H1 (cell line): ENCODE measurements at regions not wholly inside any gene's neighbourhood (a gene's known extent, or its start where the extent isn't known, plus 50 kb on each side); places are given as distances from the start of the nearest gene placed in this dataset.

Source experiments
- BACH1 ChIP-seq: IDR thresholded peaks from 2 replicates; pipeline ENCODE4 v1.6.1; 2012; ENCODE audit warnings: low read length, improper control_type of control experiment
- GTF2F1 ChIP-seq: IDR thresholded peaks from 2 replicates; pipeline ENCODE4 v1.6.1; 2012; ENCODE audit warnings: low read depth, low read length, improper control_type of control experiment, borderline replicate concordance
- JUN ChIP-seq: IDR thresholded peaks from 2 replicates; pipeline ENCODE4 v1.6.1; 2011; ENCODE audit warnings: low read depth, mild to moderate bottlenecking, improper control_type of control experiment, low read length
- RNF2 ChIP-seq: fragments of 200-900, 300-1000 bp; sonication (generic); IDR thresholded peaks from 2 replicates; pipeline ENCODE4 v1.7.1; 2016; ENCODE audit warnings: borderline replicate concordance, low read depth, mild to moderate bottlenecking, antibody characterized with exemption, low read length; ENCODE audit not compliant: poor library complexity, severe bottlenecking; ENCODE audit errors: missing control alignments
- RXRA ChIP-seq: IDR thresholded peaks from 2 replicates; pipeline ENCODE4 v1.6.1; 2011; ENCODE audit warnings: low read depth, mild to moderate bottlenecking, low read length, moderate library complexity; ENCODE audit not compliant: insufficient read depth
- SIRT6 ChIP-seq: IDR thresholded peaks from one replicate; pipeline ENCODE4 v1.7.1; 2012; ENCODE audit warnings: low read length, inconsistent platforms
- SUZ12 ChIP-seq: fragments of 200-600 bp; sonication (generic); IDR thresholded peaks from 2 replicates; pipeline ENCODE4 v1.6.1; 2012; ENCODE audit warnings: mild to moderate bottlenecking, inconsistent platforms, low read length, moderate library complexity, mixed read lengths

DNA sequence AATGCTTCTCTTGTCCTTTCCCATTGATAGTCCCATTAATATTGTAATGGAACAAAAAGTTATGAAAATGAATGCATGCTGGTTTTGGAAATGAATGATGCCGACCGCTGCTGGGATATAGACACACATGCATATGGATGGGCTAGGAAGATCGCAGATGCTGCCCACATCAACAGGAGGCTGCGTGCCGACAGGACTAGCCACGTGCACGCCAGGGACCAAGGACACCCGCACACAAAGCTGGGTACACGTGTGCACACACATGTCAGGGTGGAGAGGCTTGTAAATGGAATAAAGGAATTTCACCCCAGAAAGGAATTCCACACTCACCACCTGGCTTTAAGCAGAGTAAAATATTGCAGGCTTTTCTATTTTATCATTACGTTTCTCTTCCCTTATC is 153.8 kb upstream of the VASH1 start (continued):
- TF ChIP-seq BACH1 (no peak), RNF2 (no peak), SIRT6 (no peak), GTF2F1 (no peak), JUN (no peak), RXRA (no peak), SUZ12 (no peak)
